Aorta (tissue), 5 donors: ENCODE measurements at regions not wholly inside any gene's neighbourhood (a gene's known extent, or its start where the extent isn't known, plus 50 kb on each side); places are given as distances from the start of the nearest gene placed in this dataset.
A peak's percentile ranks its signal among the peaks of the same experiment; 100 is the strongest.
"Not testable (repeated sequence)": the region's sequence is repeated elsewhere in the genome, so short reads cannot be mapped to it uniquely, and the experiment has no call there.

ENCODE experiments used
- ATAC-seq: fragments of 200-7000 bp; cut with Tn5 transposase; one replicate; pipeline ENCODE4 v1.9.1; 2022; ENCODE audit warnings: moderate library complexity; ENCODE audit not compliant: low FRiP score
- DNase-seq, 2 donors: peaks; one replicate each; pipeline ENCODE4 v3.0.0-alpha.2; 2020
- H3K27ac ChIP-seq, 2 donors: one replicate each; pipeline ENCODE4 v1.5.1; 2013; ENCODE audit warnings: low read length in 2 of 2, mild to moderate bottlenecking in 2 of 2, moderate library complexity in 2 of 2, control low read depth in 1 of 2, inconsistent platforms in 1 of 2, low read depth in 1 of 2
- H3K27me3 ChIP-seq, 2 donors: one replicate each; pipeline ENCODE4 v1.6.1; 2013; ENCODE audit warnings: control low read depth in 1 of 2, low read length in 1 of 2, mild to moderate bottlenecking in 1 of 2, moderate library complexity in 1 of 2; ENCODE audit not compliant: insufficient read depth in 2 of 2, control insufficient read depth in 1 of 2
- H3K36me3 ChIP-seq, 2 donors: one replicate each; pipeline ENCODE4 v1.6.1; 2013; ENCODE audit warnings: control low read depth in 1 of 2, low read length in 1 of 2, mild to moderate bottlenecking in 1 of 2; ENCODE audit not compliant: insufficient read depth in 2 of 2, control insufficient read depth in 1 of 2
- H3K4me1 ChIP-seq, 2 donors: one replicate each; pipeline ENCODE4 v1.6.1; 2013; ENCODE audit warnings: low read length in 2 of 2, control low read depth in 1 of 2, mild to moderate bottlenecking in 1 of 2, moderate library complexity in 1 of 2; ENCODE audit not compliant: insufficient read depth in 2 of 2, control insufficient read depth in 1 of 2
- H3K4me3 ChIP-seq, 2 donors: one replicate each; pipeline ENCODE4 v1.5.1; 2013; ENCODE audit warnings: low read length in 2 of 2, control low read depth in 1 of 2, mild to moderate bottlenecking in 1 of 2
- H3K9me3 ChIP-seq: one replicate; pipeline ENCODE4 v1.6.1; 2013; ENCODE audit warnings: mild to moderate bottlenecking, low read length; ENCODE audit not compliant: control insufficient read depth
- WGBS, 2 donors: extraction: QIAGEN DNeasy Blood & Tissue Kit; methylation state at CpG; one replicate each; pipeline ENCODE4 v1.1.7; 2013; 5-methylcytosine and 5-hydroxymethylcytosine counted together
- intact Hi-C, 2 donors: fragments of 100-400 bp; cut with DNase I; formaldehyde crosslinking; loops; one replicate each; pipeline versions ENCODE4 v1.14.2 to v1.15.0; 2022
- donor health status: healthy with polysubstance abuse.
- donor health status: Bipolar disorder and iron deficiency.
- donor health status: DM: no; HTN: no; CAD: no.
- donor health status: DM: no; HTN: no; CAD: no.
- donor health status: DM: yes; HTN: yes; CAD: no.

GRCh38 chr2:212725180-212725579, 186.6 kb upstream of the ERBB4 start:
- no peak for ATAC-seq
- intact Hi-C loops, result no loop called here
- 90% methylated on average over 4 of the region's 4 CpGs for WGBS, 2 donors

GRCh38 chr2:212723226-212723625, 184.6 kb upstream of the ERBB4 start:
- Histone ChIP-seq H3K4me3 (no peak overlapping the region), H3K4me1 (no peaks in the 10 kb centered on the region), H3K9me3 (peaks cover 1% of the 10 kb centered on the region), H3K36me3 (no peaks in the 10 kb centered on the region), H3K27ac (no peak overlapping the region), H3K27me3 (no peaks in the 10 kb centered on the region)
- 15 to 34% methylated on average over 1 of the region's 1 CpG for WGBS, 2 donors
- intact Hi-C loops, result no loop called here
- DNase-seq (no peak), ATAC-seq (no peak)

More at GRCh38 chr2:212725180-212725579, 186.6 kb upstream of the ERBB4 start:
- Histone ChIP-seq H3K9me3 (no peaks in the 10 kb centered on the region), H3K4me1 (no peaks in the 10 kb centered on the region), H3K27me3 (no peaks in the 10 kb centered on the region), H3K36me3 (no peaks in the 10 kb centered on the region), H3K27ac (no peak overlapping the region), H3K4me3 (no peak overlapping the region)
- no peak for DNase-seq

DNA sequence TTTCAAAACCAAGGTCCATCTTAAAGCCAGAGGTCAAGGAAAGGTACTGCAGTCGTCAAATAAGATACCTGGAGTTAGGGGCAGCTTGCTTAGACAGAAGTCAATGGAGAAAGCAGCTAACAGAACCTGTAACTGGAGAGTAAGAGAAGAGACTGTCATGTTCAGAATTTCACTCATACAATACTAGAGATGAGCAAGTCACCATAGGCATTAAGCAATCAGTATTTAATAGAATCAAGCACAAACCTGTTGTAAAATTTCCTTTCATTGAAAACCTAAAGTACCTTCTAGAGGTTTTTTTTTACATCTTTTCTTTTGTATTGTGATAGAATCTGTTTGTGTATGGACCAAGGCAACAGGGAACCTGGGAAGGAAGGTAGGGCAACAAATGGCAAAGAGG, 183.4 kb upstream of the ERBB4 start:
- no peaks in the 10 kb centered on the region for H3K27me3 ChIP-seq
- DNase-seq, result no peak
- H3K9me3 ChIP-seq, result peaks cover 1% of the 10 kb centered on the region
- ATAC-seq, result no peak
- no peak overlapping the region for H3K27ac ChIP-seq
- no peaks in the 10 kb centered on the region for H3K36me3 ChIP-seq
- intact Hi-C loops, result no loop called here
- 91 to 93% methylated on average over 1 of the region's 1 CpG for WGBS, 2 donors
- no peak overlapping the region for H3K4me3 ChIP-seq
- no peaks in the 10 kb centered on the region for H3K4me1 ChIP-seq

DNA sequence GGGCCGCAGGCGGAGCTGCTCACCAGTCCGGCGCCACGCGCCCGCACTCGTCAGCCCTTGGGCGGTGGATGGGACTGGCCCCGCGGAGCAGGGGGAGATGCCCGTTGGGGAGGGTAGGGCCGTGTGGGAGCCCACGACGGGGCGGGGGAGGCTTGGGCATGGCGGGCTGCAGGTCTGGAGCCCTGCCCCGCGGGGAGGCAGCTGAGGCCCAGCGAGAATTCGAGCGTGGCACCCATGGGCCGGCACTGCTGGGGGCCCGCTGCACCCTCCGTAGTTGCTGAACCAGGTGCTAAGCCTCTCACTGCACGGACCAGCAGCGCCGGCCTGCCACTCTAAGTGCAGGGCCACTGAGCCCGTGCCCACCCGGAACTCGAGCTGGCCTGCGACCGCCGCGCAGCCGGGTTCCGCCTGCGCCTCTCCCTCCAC, 182.4 kb upstream of the ERBB4 start:
- WGBS, 2 donors, result 94% methylated on average over 37 to 38 of the region's 38 CpGs
- H3K27me3 ChIP-seq, result no peaks in the 10 kb centered on the region
- intact Hi-C loops, result no loop called here
- H3K36me3 ChIP-seq, result no peaks in the 10 kb centered on the region
- ATAC-seq (no peak), DNase-seq (peak in 1 of 2 donors; percentile 73)
- H3K4me1 ChIP-seq, result no peaks in the 10 kb centered on the region
- H3K4me3 ChIP-seq, result no peak overlapping the region
- peaks cover 1% of the 10 kb centered on the region for H3K9me3 ChIP-seq
- no peak overlapping the region for H3K27ac ChIP-seq

GRCh38 chr2:212715411-212715810, 176.8 kb upstream of the ERBB4 start:
- DNase-seq, intact Hi-C loops, H3K27ac ChIP-seq, H3K4me1 ChIP-seq, H3K27me3 ChIP-seq, H3K36me3 ChIP-seq, ATAC-seq, H3K4me3 ChIP-seq, H3K9me3 ChIP-seq: not testable (repeated sequence)
- 63 to 71% methylated on average over 1 of the region's 1 CpG for WGBS, 2 donors

DNA sequence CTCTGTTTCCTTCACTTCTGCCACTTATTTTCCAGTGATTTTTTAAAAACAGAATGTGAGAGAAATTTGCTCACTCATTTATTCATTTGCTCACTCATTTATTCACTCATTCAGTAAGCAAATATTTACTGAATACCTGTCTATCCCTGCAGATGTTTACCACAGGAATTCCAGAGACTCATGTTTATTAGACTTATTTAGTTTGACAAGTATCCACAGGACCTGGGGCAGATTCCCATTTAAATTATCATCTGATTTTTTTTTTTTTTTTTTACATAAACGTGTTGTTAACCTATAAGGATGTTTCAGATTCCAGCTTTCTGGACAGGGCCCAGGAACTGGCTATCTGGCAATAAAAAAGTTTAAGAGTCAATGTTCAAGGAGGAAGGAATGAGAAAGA, 175.1 kb upstream of the ERBB4 start:
- Histone ChIP-seq H3K4me1 (no peaks in the 10 kb centered on the region), H3K27me3 (no peaks in the 10 kb centered on the region), H3K9me3 (no peaks in the 10 kb centered on the region), H3K4me3 (no peak overlapping the region), H3K36me3 (no peaks in the 10 kb centered on the region), H3K27ac (no peak overlapping the region)
- 40 to 44% methylated on average over 1 of the region's 1 CpG for WGBS, 2 donors
- no peak for DNase-seq
- intact Hi-C loops, result no loop called here
- no peak for ATAC-seq

GRCh38 chr2:212712991-212713390, 174.4 kb upstream of the ERBB4 start:
- intact Hi-C loops, result no loop called here

GRCh38 chr2:212712466-212712865, 173.9 kb upstream of the ERBB4 start:
- WGBS, 2 donors, result 59 to 66% methylated on average over 5 of the region's 5 CpGs
- no peak for ATAC-seq
- Histone ChIP-seq H3K27ac (no peak overlapping the region), H3K4me1 (no peaks in the 10 kb centered on the region), H3K9me3 (no peaks in the 10 kb centered on the region), H3K27me3 (no peaks in the 10 kb centered on the region), H3K36me3 (no peaks in the 10 kb centered on the region), H3K4me3 (no peak overlapping the region)
- DNase-seq, result no peak
- intact Hi-C loops, result no loop called here

More at GRCh38 chr2:212712991-212713390, 174.4 kb upstream of the ERBB4 start:
- Histone ChIP-seq H3K4me3 (no peak overlapping the region), H3K27ac (no peak overlapping the region), H3K27me3 (no peaks in the 10 kb centered on the region), H3K4me1 (no peaks in the 10 kb centered on the region), H3K36me3 (no peaks in the 10 kb centered on the region), H3K9me3 (no peaks in the 10 kb centered on the region)
- ATAC-seq, result no peak
- DNase-seq, result no peak
- WGBS, 2 donors, result 31 to 35% methylated on average over 1 of the region's 1 CpG

DNA sequence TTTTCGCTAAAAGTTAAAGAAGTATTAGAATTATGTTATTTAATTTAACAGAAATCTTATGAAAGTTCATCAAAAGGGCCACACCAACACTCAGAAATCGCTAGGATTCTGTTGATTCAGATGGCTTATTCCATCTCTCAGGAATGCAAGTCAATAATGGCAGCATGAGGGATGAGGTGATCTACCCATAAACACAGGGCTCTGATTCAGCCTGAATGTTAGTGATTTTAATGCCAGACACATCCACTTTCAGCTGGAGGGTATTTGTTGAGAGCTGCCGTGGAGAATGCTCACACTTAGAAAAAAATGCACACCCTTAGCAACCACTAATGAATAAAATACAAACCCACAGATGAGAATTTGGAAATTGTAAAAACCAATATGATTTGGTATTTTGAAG, 173.3 kb upstream of the ERBB4 start:
- intact Hi-C loops, result no loop called here
- Histone ChIP-seq H3K4me1 (no peaks in the 10 kb centered on the region), H3K9me3 (no peaks in the 10 kb centered on the region), H3K27ac (no peak overlapping the region), H3K27me3 (no peaks in the 10 kb centered on the region), H3K4me3 (no peak overlapping the region), H3K36me3 (no peaks in the 10 kb centered on the region)
- no peak for ATAC-seq
- no peak for DNase-seq
- WGBS, 2 donors, result 56 to 57% methylated on average over 3 of the region's 3 CpGs
